22Rv1 (cell line): ENCODE measurements at regions not wholly inside any gene's neighbourhood (a gene's known extent, or its start where the extent isn't known, plus 50 kb on each side); places are given as distances from the start of the nearest gene placed in this dataset.

ENCODE experiments used
- H3K27ac ChIP-seq: fragments of 450-650 bp; 2 replicates; pipeline ENCODE4 v1.5.1; 2017
- CTCF ChIP-seq: fragments of 450-650 bp; IDR thresholded peaks from 2 replicates; pipeline ENCODE4 v1.5.1; 2017; ENCODE audit warnings: mild to moderate bottlenecking
- ZFX ChIP-seq: fragments of 450-650 bp; IDR thresholded peaks from 2 replicates; pipeline ENCODE4 v1.6.1; 2017; ENCODE audit warnings: antibody characterized with exemption, borderline replicate concordance

- TF ChIP-seq CTCF (no peak), ZFX (no peak)
- no peak overlapping the region for H3K27ac ChIP-seq
Observed at GRCh38 chr16:26648851-26649250, 417.9 kb upstream of the C16orf82 start.

- H3K27ac ChIP-seq = no peak overlapping the region
- TF ChIP-seq ZFX (no peak), CTCF (no peak)
Observed at GRCh38 chr16:26649381-26650045, 417.2 kb upstream of the C16orf82 start.

- H3K27ac ChIP-seq = no peak overlapping the region
- TF ChIP-seq CTCF = no peak
- TF ChIP-seq ZFX = no peak
Observed at GRCh38 chr16:26651464-26651863, 415.3 kb upstream of the C16orf82 start.

- TF ChIP-seq CTCF (no peak), ZFX (no peak)
- H3K27ac ChIP-seq = no peak overlapping the region
Observed at GRCh38 chr16:26651884-26652283, 414.8 kb upstream of the C16orf82 start.

GRCh38 chr16:26658486-26658885 is 408.2 kb upstream of the C16orf82 start:
- TF ChIP-seq CTCF = no peak
- TF ChIP-seq ZFX = no peak
- no peak overlapping the region for H3K27ac ChIP-seq

GRCh38 chr16:26658915-26659314 is 407.8 kb upstream of the C16orf82 start:
- TF ChIP-seq CTCF (no peak), ZFX (no peak)
- no peak overlapping the region for H3K27ac ChIP-seq

GRCh38 chr16:26664086-26664485 is 402.6 kb upstream of the C16orf82 start:
- no peak overlapping the region for H3K27ac ChIP-seq
- TF ChIP-seq ZFX (no peak), CTCF (no peak)
